Sigmoid colon (tissue), 6 donors: ENCODE measurements at regions not wholly inside any gene's neighbourhood (a gene's known extent, or its start where the extent isn't known, plus 50 kb on each side); places are given as distances from the start of the nearest gene placed in this dataset.

Experiments
- DNase-seq: peaks from one replicate; pipeline ENCODE4 v3.0.0-alpha.2; 2019
- H3K27ac ChIP-seq, 4 donors: fragments of 200-600 bp; sonication (generic); one replicate each; pipeline ENCODE4 v1.5.1; 2016 to 2019; ENCODE audit warnings: mild to moderate bottlenecking in 1 of 4
- H3K27me3 ChIP-seq, 3 donors: fragments of 200-600 bp; sonication (generic); one replicate each; pipeline ENCODE4 v1.5.1; 2019; ENCODE audit warnings: mild to moderate bottlenecking in 1 of 3
- H3K36me3 ChIP-seq, 4 donors: fragments of 200-600 bp; sonication (generic); one replicate each; pipeline ENCODE4 v1.5.1; 2016 to 2019
- H3K4me1 ChIP-seq, 4 donors: fragments of 200-600 bp; sonication (generic); one replicate each; pipeline ENCODE4 v1.5.1; 2017 to 2019
- H3K4me3 ChIP-seq, 4 donors: fragments of 200-600 bp; sonication (generic); one replicate each; pipeline ENCODE4 v1.5.1; 2017 to 2019; ENCODE audit warnings: mild to moderate bottlenecking in 2 of 4, moderate library complexity in 1 of 4
- H3K9me3 ChIP-seq, 4 donors: fragments of 200-600 bp in 3 of 4; sonication (generic) in 3 of 4; one replicate each; pipeline versions ENCODE4 v1.5.1 to v1.6.1; 2013 to 2019
- CTCF ChIP-seq, 4 experiments: fragments of 450-650 bp in 3 of 4; fragments of 200-600 bp in 1 of 4; IDR thresholded peaks; one replicate each; pipeline ENCODE4 v1.5.1; 2016 to 2019; ENCODE audit warnings: antibody characterized with exemption in 4 of 4, mild to moderate bottlenecking in 3 of 4, moderate library complexity in 2 of 4
- EP300 ChIP-seq, 4 donors: sonication (generic); formaldehyde crosslinking; IDR thresholded peaks; one replicate each; pipeline ENCODE4 v1.6.1; 2017; ENCODE audit warnings: antibody characterized with exemption in 4 of 4
- POLR2A ChIP-seq, 2 donors: fragments of 450-650 bp; IDR thresholded peaks; one replicate each; pipeline ENCODE4 v1.6.1; 2016; ENCODE audit warnings: antibody characterized with exemption in 2 of 2, mild to moderate bottlenecking in 2 of 2, moderate library complexity in 2 of 2
- POLR2AphosphoS5 ChIP-seq, 4 donors: sonication (generic); formaldehyde crosslinking; IDR thresholded peaks; one replicate each; pipeline ENCODE4 v1.6.1; 2017; ENCODE audit warnings: antibody characterized with exemption in 4 of 4
- WGBS, 2 donors: extraction: QIAGEN DNeasy Blood & Tissue Kit; methylation state at CpG; one replicate each; pipeline ENCODE4 v1.1.7; 2013; 5-methylcytosine and 5-hydroxymethylcytosine counted together
- intact Hi-C: fragments of 100-400 bp; cut with DNase I; formaldehyde crosslinking; loops from one replicate; pipeline ENCODE4 v1.15.1; 2023
- donor health status: healthy with polysubstance abuse.
- donor health status: healthy.

- Histone ChIP-seq H3K4me3 (no peak overlapping the region), H3K27ac (no peak overlapping the region), H3K9me3 (no peaks in the 10 kb centered on the region), H3K27me3 (no peaks in the 10 kb centered on the region), H3K4me1 (no peaks in the 10 kb centered on the region), H3K36me3 (no peaks in the 10 kb centered on the region)
- DNase-seq: no peak
- intact Hi-C loops: no loop called here
- 85 to 92% methylated on average over 4 of the region's 4 CpGs for WGBS, 2 donors
- TF ChIP-seq EP300 (IDR thresholded peaks at IDR 0.05): no peak
- TF ChIP-seq POLR2AphosphoS5 (IDR thresholded peaks at IDR 0.05): no peak
- no peak for TF ChIP-seq POLR2A (IDR thresholded peaks at IDR 0.05)
- TF ChIP-seq CTCF (IDR thresholded peaks at IDR 0.05): no peak
Observed at GRCh38 chr14:28196878-28197277, 569.7 kb upstream of the FOXG1 start.

GRCh38 chr14:28220391-28220790 lies 546.2 kb upstream of the FOXG1 start:
- Histone ChIP-seq H3K4me1 (no peaks in the 10 kb centered on the region), H3K27me3 (no peaks in the 10 kb centered on the region), H3K36me3 (no peaks in the 10 kb centered on the region), H3K27ac (no peak overlapping the region), H3K9me3 (no peaks in the 10 kb centered on the region), H3K4me3 (no peak overlapping the region)
- TF ChIP-seq POLR2AphosphoS5 (IDR thresholded peaks at IDR 0.05): no peak
- no peak for TF ChIP-seq POLR2A (IDR thresholded peaks at IDR 0.05)
- no peak for TF ChIP-seq CTCF (IDR thresholded peaks at IDR 0.05)
- TF ChIP-seq EP300 (IDR thresholded peaks at IDR 0.05): no peak
- WGBS, 2 donors: 76 to 86% methylated on average over 2 of the region's 2 CpGs
- intact Hi-C loops: no loop called here
- DNase-seq: no peak

GRCh38 chr14:28240909-28241308 lies 525.7 kb upstream of the FOXG1 start:
- H3K4me3 ChIP-seq: no peak overlapping the region
- no peaks in the 10 kb centered on the region for H3K27me3 ChIP-seq
- no peak overlapping the region for H3K27ac ChIP-seq
- H3K4me1 ChIP-seq: no peaks in the 10 kb centered on the region
- no peaks in the 10 kb centered on the region for H3K36me3 ChIP-seq
- no peak for DNase-seq
- H3K9me3 ChIP-seq: peaks cover 0 to 4% (median 0%) of the 10 kb centered on the region in 4 donors
- TF ChIP-seq POLR2AphosphoS5 (IDR thresholded peaks at IDR 0.05) (no peak), EP300 (IDR thresholded peaks at IDR 0.05) (no peak), CTCF (IDR thresholded peaks at IDR 0.05) (no peak), POLR2A (IDR thresholded peaks at IDR 0.05) (no peak)
- intact Hi-C loops: no loop called here
- 83% methylated on average over 2 of the region's 2 CpGs for whole genome bisulfite sequencing, 2 donors

DNA sequence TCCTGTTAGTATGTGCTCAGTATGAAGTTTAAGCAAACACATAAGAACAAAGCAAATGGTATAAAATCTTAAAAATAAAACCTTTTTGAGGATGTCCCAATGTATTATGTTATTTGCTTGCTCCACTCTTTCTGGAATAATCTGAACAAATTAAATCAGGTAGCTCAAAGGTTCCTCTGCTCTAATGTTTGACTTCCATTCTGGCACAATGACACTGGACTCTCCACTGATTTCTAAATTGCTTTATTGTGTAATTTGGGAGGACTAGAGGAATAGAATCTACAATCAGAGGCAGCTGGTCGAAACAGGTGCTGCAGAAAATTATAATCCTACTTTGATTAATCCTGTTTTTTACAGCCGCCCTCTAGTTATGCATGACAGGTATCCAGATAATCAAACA lies 523.7 kb upstream of the FOXG1 start:
- H3K4me1 ChIP-seq: no peaks in the 10 kb centered on the region
- no peaks in the 10 kb centered on the region for H3K27me3 ChIP-seq
- no peak for TF ChIP-seq POLR2AphosphoS5 (IDR thresholded peaks at IDR 0.05)
- no peak for TF ChIP-seq POLR2A (IDR thresholded peaks at IDR 0.05)
- TF ChIP-seq EP300 (IDR thresholded peaks at IDR 0.05): no peak
- no peak for TF ChIP-seq CTCF (IDR thresholded peaks at IDR 0.05)
- no peak overlapping the region for H3K4me3 ChIP-seq
- intact Hi-C loops: no loop called here
- H3K36me3 ChIP-seq: no peaks in the 10 kb centered on the region
- H3K27ac ChIP-seq: no peak overlapping the region
- DNase-seq: no peak
- 17 to 70% methylated on average over 2 of the region's 2 CpGs for WGBS, 2 donors
- peaks cover 0 to 4% (median 0%) of the 10 kb centered on the region in 4 donors for H3K9me3 ChIP-seq

DNA sequence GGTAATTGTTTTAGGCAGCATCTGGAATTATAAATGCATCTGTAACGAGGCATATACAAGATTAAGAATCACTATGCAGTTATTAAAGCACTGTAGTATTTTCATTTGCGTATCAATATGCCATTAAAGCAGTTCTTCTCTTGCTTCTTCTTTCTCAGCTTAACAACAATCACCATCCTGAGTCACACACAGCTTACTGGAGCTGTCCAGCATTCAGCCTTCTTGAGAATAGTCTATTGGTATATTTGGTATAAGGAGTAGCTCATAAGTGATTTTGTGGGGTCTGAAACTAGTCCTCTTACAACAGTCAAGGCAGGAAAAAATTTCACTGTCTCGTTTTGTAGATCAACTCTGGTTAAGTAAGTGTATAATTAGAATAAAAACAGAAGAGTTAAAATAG lies 523.0 kb upstream of the FOXG1 start:
- no peak overlapping the region for H3K4me3 ChIP-seq
- no peak for DNase-seq
- TF ChIP-seq EP300 (IDR thresholded peaks at IDR 0.05) (no peak), POLR2AphosphoS5 (IDR thresholded peaks at IDR 0.05) (no peak), CTCF (IDR thresholded peaks at IDR 0.05) (no peak), POLR2A (IDR thresholded peaks at IDR 0.05) (no peak)
- H3K4me1 ChIP-seq: no peaks in the 10 kb centered on the region
- 43 to 59% methylated on average over 3 of the region's 3 CpGs for WGBS, 2 donors
- no peak overlapping the region for H3K27ac ChIP-seq
- H3K36me3 ChIP-seq: no peaks in the 10 kb centered on the region
- peaks cover 0 to 4% (median 0%) of the 10 kb centered on the region in 4 donors for H3K9me3 ChIP-seq
- intact Hi-C loops: no loop called here
- no peaks in the 10 kb centered on the region for H3K27me3 ChIP-seq
